Karpas-422 (cell line): ENCODE measurements at regions not wholly inside any gene's neighbourhood (a gene's known extent, or its start where the extent isn't known, plus 50 kb on each side); places are given as distances from the start of the nearest gene placed in this dataset.

Experiments
- DNase-seq: peaks from one replicate; pipeline ENCODE4 v3.0.0-alpha.2; 2015
- H2AFZ ChIP-seq: fragments of 200-600 bp; sonication (generic); 2 replicates; pipeline ENCODE4 v1.6.1; 2014; ENCODE audit warnings: antibody characterized with exemption, low read length, mixed read lengths
- H3K27ac ChIP-seq: fragments of 200-600 bp; sonication (generic); 2 replicates; pipeline ENCODE4 v1.5.1; 2014; ENCODE audit warnings: mild to moderate bottlenecking, low read length, moderate library complexity
- H3K27me3 ChIP-seq: fragments of 200-600 bp; sonication (generic); 2 replicates; pipeline ENCODE4 v1.6.1; 2014; ENCODE audit warnings: low read length, mixed read lengths
- H3K36me3 ChIP-seq: fragments of 200-600 bp; sonication (generic); 2 replicates; pipeline ENCODE4 v1.6.1; 2014; ENCODE audit warnings: low read length, mixed read lengths; ENCODE audit not compliant: insufficient read depth
- H3K4me1 ChIP-seq: fragments of 200-600 bp; sonication (generic); 2 replicates; pipeline ENCODE4 v1.6.1; 2014; ENCODE audit warnings: mild to moderate bottlenecking, low read length, mixed read lengths
- H3K4me2 ChIP-seq: fragments of 200-600 bp; sonication (generic); 2 replicates; pipeline ENCODE4 v1.6.1; 2014; ENCODE audit warnings: low read length, low read depth, mild to moderate bottlenecking; ENCODE audit not compliant: poor library complexity, severe bottlenecking
- H3K4me3 ChIP-seq: fragments of 200-600 bp; sonication (generic); 2 replicates; pipeline ENCODE4 v1.5.1; 2014; ENCODE audit warnings: mild to moderate bottlenecking, antibody characterized with exemption, low read length, mixed read lengths
- H3K79me2 ChIP-seq: fragments of 200-600 bp; sonication (generic); 2 replicates; pipeline ENCODE4 v1.6.1; 2014; ENCODE audit warnings: mild to moderate bottlenecking, low read length, mixed read lengths
- H3K9ac ChIP-seq: fragments of 200-600 bp; sonication (generic); 2 replicates; pipeline ENCODE4 v1.6.0; 2014; ENCODE audit warnings: low read length
- H3K9me2 ChIP-seq: fragments of 200-600 bp; sonication (generic), shearing (Covaris generic); replicated peaks from 2 replicates; pipeline ENCODE4 v1.6.0; 2014; ENCODE audit warnings: mild to moderate bottlenecking, low read length, moderate library complexity; ENCODE audit not compliant: insufficient read depth
- H3K9me3 ChIP-seq: fragments of 300-700, 200-600 bp; sonication (generic); 2 replicates; pipeline ENCODE4 v1.6.1; 2014; ENCODE audit warnings: low read length, mixed read lengths
- H4K20me1 ChIP-seq: fragments of 200-600 bp; sonication (generic); 2 replicates; pipeline ENCODE4 v1.6.1; 2014; ENCODE audit warnings: mild to moderate bottlenecking, antibody characterized with exemption, low read length, low read depth; ENCODE audit not compliant: insufficient read depth

DNA sequence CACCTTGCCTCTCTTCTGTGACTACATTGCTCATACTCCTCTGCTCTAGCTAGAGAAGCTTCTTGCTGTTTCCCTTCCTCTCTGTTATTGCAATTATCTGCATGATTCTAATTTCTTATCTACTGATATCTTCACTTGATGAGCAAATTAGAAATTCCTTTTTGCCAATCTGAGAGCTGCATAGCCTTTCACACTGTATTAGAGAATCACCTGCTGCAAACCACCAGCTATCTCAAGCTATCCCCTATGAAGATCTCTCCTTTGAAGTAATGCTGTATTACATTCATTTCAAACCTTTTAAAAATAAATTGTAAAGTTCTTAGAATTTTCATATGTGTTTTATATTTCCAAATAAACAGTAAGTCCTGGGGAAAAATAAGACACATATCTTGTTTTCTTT lies 89.0 kb upstream of the ZNF804B start:
- Histone ChIP-seq H3K36me3 (no peaks in the 10 kb centered on the region), H3K4me2 (no peak overlapping the region), H3K9ac (no peak overlapping the region), H3K4me3 (no peak overlapping the region), H4K20me1 (no peaks in the 10 kb centered on the region), H3K4me1 (no peaks in the 10 kb centered on the region), H3K27me3 (no peaks in the 10 kb centered on the region), H3K27ac (no peak overlapping the region), H3K9me2 (0 out of 2 replicates have a peak, but pooled peaks cover 4% of the 10 kb centered on the region), H3K9me3 (no peaks in the 10 kb centered on the region), H2AFZ (no peak overlapping the region), H3K79me2 (no peaks in the 10 kb centered on the region)
- no peak for DNase-seq

DNA sequence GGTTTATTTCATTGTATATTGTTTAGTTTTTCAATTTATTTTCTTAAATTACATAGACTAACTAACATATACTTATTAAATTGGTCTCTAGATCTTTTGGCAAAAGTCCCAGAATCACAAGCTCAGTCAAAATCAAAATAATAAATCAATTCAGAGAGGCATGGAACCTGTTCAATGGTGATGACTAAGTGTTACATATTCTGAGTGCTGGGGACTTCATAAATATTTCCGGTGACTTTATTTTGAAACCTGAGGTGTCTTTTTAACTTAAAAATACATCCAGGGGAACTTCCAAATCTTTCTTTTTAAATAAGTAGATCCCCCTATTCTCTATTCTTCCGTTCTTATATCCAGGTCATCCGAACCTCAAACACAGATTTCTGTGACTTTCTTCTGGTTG lies 89.6 kb upstream of the ZNF804B start:
- Histone ChIP-seq H3K9me3 (no peaks in the 10 kb centered on the region), H3K27ac (no peak overlapping the region), H2AFZ (no peak overlapping the region), H3K4me1 (no peaks in the 10 kb centered on the region), H3K4me3 (no peak overlapping the region), H3K79me2 (no peaks in the 10 kb centered on the region), H3K9me2 (0 out of 2 replicates have a peak, but pooled peaks cover 4% of the 10 kb centered on the region), H3K36me3 (no peaks in the 10 kb centered on the region), H3K9ac (no peak overlapping the region), H4K20me1 (no peaks in the 10 kb centered on the region), H3K4me2 (no peak overlapping the region), H3K27me3 (no peaks in the 10 kb centered on the region)
- no peak for DNase-seq

DNA sequence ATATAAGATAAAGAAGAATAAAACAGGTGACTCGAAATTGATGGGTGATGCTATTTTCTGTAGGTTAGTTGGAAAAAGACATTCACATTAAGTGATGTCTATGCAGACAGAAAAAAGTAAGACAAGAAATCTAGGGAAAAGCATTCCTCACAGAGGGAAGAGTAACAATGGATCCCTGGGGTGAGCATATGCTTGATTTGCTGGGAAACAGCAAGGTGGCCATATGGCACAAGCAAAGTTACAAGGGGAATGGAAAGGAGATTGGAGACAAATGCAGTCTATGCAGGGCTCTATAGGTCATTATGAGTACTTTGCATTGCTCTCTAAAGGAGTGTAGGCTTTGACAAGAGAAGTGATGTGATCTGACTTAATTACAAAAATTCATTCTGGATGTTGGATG lies 90.9 kb upstream of the ZNF804B start:
- no peaks in the 10 kb centered on the region for H3K79me2 ChIP-seq
- no peaks in the 10 kb centered on the region for H3K9me3 ChIP-seq
- H3K4me3 ChIP-seq = no peak overlapping the region
- no peak overlapping the region for H3K9ac ChIP-seq
- H3K4me2 ChIP-seq = no peak overlapping the region
- H2AFZ ChIP-seq = no peak overlapping the region
- no peaks in the 10 kb centered on the region for H3K27me3 ChIP-seq
- H4K20me1 ChIP-seq = no peaks in the 10 kb centered on the region
- no peaks in the 10 kb centered on the region for H3K36me3 ChIP-seq
- DNase-seq = no peak
- H3K27ac ChIP-seq = no peak overlapping the region
- 0 out of 2 replicates have a peak, but pooled peaks cover 4% of the 10 kb centered on the region for H3K9me2 ChIP-seq
- H3K4me1 ChIP-seq = no peaks in the 10 kb centered on the region

DNA sequence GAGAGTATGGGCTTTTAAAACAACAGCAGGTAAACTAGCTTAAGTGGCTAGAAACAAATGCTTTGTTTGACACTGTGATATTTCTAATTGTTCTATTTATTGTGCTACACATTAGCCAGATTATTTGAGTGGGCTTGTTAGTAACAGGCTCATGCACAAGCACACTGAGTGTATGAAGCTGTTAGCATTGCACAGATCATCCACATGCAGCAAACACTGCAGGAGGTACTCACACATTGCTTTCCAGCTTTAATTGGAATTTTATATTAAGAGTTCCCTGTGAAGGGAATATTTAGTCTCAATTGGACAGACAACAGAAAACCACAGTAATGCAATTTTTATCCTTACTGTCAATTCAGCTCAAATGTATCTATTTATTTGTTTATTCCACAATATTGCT lies 92.9 kb upstream of the ZNF804B start:
- no peaks in the 10 kb centered on the region for H3K79me2 ChIP-seq
- H3K9ac ChIP-seq = no peak overlapping the region
- H3K4me2 ChIP-seq = no peak overlapping the region
- no peaks in the 10 kb centered on the region for H3K4me1 ChIP-seq
- H4K20me1 ChIP-seq = no peaks in the 10 kb centered on the region
- H3K36me3 ChIP-seq = no peaks in the 10 kb centered on the region
- H3K27me3 ChIP-seq = no peaks in the 10 kb centered on the region
- no peaks in the 10 kb centered on the region for H3K9me3 ChIP-seq
- H2AFZ ChIP-seq = no peak overlapping the region
- no peak overlapping the region for H3K27ac ChIP-seq
- no peak for DNase-seq
- no peak overlapping the region for H3K4me3 ChIP-seq
- 0 out of 2 replicates have a peak, but pooled peaks cover 1% of the 10 kb centered on the region for H3K9me2 ChIP-seq

DNA sequence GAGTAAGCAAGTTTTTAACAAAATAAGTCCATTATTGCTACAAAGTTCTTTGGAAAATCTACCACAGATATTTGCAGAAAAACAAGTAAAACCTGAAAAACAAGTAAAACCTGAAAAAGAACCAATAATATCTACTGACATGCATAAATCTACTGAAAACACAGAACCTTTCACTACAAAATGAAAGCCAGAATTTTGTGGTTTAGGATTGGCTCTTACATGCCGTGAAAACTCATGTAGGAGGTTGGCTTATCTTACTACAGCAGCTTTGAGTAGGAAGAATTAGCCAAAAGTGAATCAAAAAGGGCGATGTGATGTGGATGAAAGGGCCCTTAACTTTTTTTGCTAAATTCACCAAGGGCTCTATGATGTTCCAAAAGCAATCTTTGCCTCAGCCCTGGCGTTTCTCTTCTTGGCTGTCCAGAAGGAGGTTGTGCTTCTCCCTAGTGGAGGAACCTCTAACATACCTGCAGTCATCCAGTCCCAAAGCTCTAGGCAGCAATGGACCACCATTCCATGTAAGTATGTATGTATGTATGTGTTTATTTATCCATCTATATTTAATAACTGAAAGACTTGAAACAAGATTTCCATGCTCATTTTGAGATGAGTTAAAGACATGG lies 93.5 kb upstream of the ZNF804B start:
- no peak overlapping the region for H3K4me3 ChIP-seq
- no peaks in the 10 kb centered on the region for H3K27me3 ChIP-seq
- H3K4me2 ChIP-seq = no peak overlapping the region
- no peaks in the 10 kb centered on the region for H3K9me3 ChIP-seq
- no peaks in the 10 kb centered on the region for H4K20me1 ChIP-seq
- DNase-seq = no peak
- no peak overlapping the region for H2AFZ ChIP-seq
- no peaks in the 10 kb centered on the region for H3K9me2 ChIP-seq
- no peaks in the 10 kb centered on the region for H3K36me3 ChIP-seq
- H3K9ac ChIP-seq = no peak overlapping the region
- H3K79me2 ChIP-seq = no peaks in the 10 kb centered on the region
- no peak overlapping the region for H3K27ac ChIP-seq
- no peaks in the 10 kb centered on the region for H3K4me1 ChIP-seq

DNA sequence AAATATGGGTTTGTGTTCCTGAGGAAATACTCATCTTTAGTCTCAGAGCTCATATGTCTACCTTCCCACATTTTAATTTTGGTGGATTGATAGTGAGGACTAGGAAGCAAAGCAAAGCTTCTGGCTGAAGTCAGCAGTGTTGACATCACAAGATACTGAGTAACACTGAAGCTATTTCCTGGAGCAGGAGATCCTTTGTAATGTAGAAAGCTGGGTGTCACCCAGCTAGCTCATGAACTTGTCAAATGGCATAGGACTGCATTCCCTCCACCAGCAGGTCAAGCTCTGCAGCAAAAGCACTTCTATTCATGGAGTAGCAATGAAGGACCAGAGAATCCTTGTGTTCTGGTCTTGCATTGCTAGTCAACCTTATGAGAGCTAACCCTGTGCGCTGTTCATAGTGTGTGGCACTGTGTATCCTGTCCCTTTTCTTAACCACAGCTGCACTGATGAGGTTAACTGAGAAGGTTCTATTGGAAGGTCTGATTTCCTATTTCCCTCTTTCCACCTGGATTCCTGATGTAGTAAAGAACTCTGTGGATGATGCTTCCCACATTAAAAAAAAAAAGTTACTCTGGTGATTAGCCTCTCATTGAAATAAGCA lies 94.8 kb upstream of the ZNF804B start:
- no peaks in the 10 kb centered on the region for H3K36me3 ChIP-seq
- H2AFZ ChIP-seq = no peak overlapping the region
- no peaks in the 10 kb centered on the region for H3K79me2 ChIP-seq
- no peaks in the 10 kb centered on the region for H3K27me3 ChIP-seq
- no peak overlapping the region for H3K9ac ChIP-seq
- DNase-seq = no peak
- H3K4me2 ChIP-seq = no peak overlapping the region
- no peaks in the 10 kb centered on the region for H4K20me1 ChIP-seq
- no peaks in the 10 kb centered on the region for H3K4me1 ChIP-seq
- H3K4me3 ChIP-seq = no peak overlapping the region
- no peaks in the 10 kb centered on the region for H3K9me3 ChIP-seq
- H3K27ac ChIP-seq = no peak overlapping the region
- H3K9me2 ChIP-seq = no peaks in the 10 kb centered on the region

DNA sequence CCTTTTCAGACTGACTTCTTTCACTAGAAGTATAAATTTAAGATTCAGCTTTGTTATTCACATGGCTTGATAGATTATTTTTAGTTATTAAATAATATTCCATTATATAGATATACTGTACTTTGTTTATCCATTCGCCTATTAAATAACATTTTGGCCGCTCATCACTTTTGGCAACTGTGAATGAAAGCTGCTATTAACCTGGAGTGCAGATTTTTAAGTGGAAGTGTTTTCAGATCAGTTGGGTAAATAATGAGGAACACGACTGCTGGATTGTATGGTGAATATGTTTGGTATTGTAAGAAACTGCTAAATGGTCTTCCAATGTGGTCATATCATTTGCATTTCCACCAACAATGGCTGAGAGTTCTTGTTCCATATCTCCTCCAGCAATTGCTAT lies 97.6 kb upstream of the ZNF804B start:
- H4K20me1 ChIP-seq = no peaks in the 10 kb centered on the region
- no peak for DNase-seq

DNA sequence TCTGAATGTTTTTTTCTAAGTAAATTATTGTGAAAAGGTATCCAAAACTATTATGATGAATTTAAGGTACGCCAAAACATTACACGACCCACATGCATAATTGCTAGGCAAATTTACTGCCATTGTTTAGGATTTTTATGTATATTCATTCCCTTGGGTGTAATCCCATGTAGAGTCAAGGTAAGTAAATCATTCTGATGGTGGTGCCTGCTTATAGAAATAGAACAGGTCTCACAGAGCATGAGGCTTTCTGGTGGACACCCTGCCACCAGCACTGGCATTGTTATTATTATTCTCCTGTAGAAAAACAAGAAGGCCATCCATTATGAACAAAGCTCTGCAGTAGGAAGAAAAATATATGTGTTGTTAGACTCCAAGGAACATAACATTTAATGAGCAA lies 111.7 kb upstream of the ZNF804B start:
- no peak overlapping the region for H2AFZ ChIP-seq
- H3K79me2 ChIP-seq = no peaks in the 10 kb centered on the region
- no peaks in the 10 kb centered on the region for H3K27me3 ChIP-seq
- no peaks in the 10 kb centered on the region for H3K36me3 ChIP-seq
- no peaks in the 10 kb centered on the region for H4K20me1 ChIP-seq
- no peaks in the 10 kb centered on the region for H3K4me1 ChIP-seq
- H3K27ac ChIP-seq = no peak overlapping the region
- no peak overlapping the region for H3K4me2 ChIP-seq
- no peak for DNase-seq
- H3K9ac ChIP-seq = no peak overlapping the region
- H3K4me3 ChIP-seq = no peak overlapping the region
- no peaks in the 10 kb centered on the region for H3K9me2 ChIP-seq
- H3K9me3 ChIP-seq = no peaks in the 10 kb centered on the region

More for the DNA sequence above, 97.6 kb upstream of the ZNF804B start:
- H3K4me2 ChIP-seq = no peak overlapping the region
- H3K27me3 ChIP-seq = no peaks in the 10 kb centered on the region
- no peak overlapping the region for H3K27ac ChIP-seq
- no peak overlapping the region for H3K4me3 ChIP-seq
- H3K9ac ChIP-seq = no peak overlapping the region
- H2AFZ ChIP-seq = no peak overlapping the region
- no peaks in the 10 kb centered on the region; the same call in 1 of the 2 replicates for H3K9me2 ChIP-seq
- no peaks in the 10 kb centered on the region for H3K79me2 ChIP-seq
- no peaks in the 10 kb centered on the region for H3K36me3 ChIP-seq
- H3K9me3 ChIP-seq = no peaks in the 10 kb centered on the region
- H3K4me1 ChIP-seq = no peaks in the 10 kb centered on the region
